GM18519 (cell line): ENCODE measurements at regions not wholly inside any gene's neighbourhood (a gene's known extent, or its start where the extent isn't known, plus 50 kb on each side); places are given as distances from the start of the nearest gene placed in this dataset.

Experiments
- ATAC-seq: cut with Tn5 transposase; IDR thresholded peaks from one replicate; pipeline ENCODE4 v1.9.1; 2021; ENCODE audit warnings: mild to moderate bottlenecking, moderate library complexity; ENCODE audit not compliant: unreplicated experiment, low FRiP score

- no peak for ATAC-seq
These were observed 50.6 kb upstream of the SGO1 start for GRCh38 chr3:20236603-20237002.
